Skeletal muscle cell (primary cell): ENCODE measurements at regions not wholly inside any gene's neighbourhood (a gene's known extent, or its start where the extent isn't known, plus 50 kb on each side); places are given as distances from the start of the nearest gene placed in this dataset.

Experiments
- DNase-seq: peaks from one replicate; pipeline ENCODE4 v3.0.0-alpha.2; 2010; ENCODE audit warnings: low read depth
- H3K4me3 ChIP-seq: 2 replicates; pipeline ENCODE4 v1.5.1; 2011; ENCODE audit warnings: low read depth, mild to moderate bottlenecking, control low read depth, low read length, moderate library complexity

DNA sequence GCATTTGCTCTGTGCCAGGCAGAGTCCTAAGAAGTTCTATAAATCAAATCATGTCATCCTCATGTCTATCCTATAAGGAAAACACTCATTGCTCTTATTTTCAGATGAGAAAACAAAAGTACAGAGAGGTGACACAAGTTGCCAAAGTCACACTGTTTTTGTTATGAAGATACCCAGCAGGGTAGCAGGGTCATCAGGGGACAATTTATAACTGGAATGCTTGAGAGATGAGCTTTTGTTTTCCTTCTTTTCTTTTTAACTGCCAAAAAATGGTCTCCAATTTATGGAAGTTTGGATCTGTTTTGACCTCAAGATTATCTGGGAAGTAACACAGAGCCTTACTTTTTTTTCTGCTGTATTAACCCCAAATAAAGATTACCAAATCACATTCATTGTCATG is 354.1 kb downstream of the SUCLA2 start:
- H3K4me3 ChIP-seq: no peak overlapping the region
- no peak for DNase-seq

DNA sequence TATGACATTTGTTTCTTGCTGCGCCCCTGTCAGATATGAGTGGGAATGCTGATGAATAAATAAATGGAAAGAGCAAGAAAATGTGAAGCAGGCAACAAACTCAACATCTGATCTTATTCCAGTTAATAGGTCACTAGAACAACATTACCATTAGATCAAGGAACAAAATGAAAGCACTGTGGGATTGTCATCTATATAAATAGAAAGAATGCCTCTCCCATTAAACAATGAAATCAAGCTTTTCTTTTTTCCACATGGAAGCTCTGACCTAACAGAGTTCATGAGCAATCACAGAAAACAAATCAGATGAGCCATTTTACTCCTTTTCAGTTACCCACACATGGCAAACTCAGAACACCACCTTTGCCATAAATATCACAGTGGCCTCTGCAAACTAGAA is 354.8 kb downstream of the SUCLA2 start:
- no peak overlapping the region for H3K4me3 ChIP-seq
- DNase-seq: no peak

DNA sequence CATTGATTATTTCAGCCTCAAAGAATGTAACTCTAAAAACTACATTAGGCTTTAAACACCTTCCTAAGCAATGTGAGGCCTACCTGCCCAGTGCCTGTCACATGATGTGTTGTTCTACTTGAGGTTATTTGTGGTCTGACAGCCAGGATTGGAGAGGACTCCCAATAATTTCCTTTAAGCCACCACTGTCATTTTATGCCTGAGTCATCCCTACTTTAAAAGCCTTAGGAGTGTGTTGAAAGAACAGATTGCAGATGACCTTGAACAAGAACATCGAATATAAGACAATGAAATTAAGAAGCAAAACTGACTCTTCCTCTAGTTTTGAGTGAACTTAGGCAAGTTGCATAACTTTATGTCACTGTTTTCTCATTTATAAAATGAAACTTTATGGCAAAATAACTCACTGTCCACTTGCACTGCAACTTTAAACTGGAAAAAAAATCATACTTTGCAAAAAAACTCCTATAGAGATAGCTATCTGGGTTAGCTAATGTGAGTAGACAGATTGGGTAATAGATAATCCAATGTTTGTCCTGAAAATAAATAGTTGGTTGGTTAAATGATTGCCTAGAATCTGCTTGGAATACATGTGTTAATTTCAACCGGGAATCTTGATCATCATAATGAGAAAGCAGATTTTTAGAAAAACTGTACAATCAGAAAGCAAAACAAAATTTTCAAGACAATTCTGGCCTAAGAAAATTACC is 361.2 kb downstream of the SUCLA2 start:
- DNase-seq: no peak
- no peak overlapping the region for H3K4me3 ChIP-seq

DNA sequence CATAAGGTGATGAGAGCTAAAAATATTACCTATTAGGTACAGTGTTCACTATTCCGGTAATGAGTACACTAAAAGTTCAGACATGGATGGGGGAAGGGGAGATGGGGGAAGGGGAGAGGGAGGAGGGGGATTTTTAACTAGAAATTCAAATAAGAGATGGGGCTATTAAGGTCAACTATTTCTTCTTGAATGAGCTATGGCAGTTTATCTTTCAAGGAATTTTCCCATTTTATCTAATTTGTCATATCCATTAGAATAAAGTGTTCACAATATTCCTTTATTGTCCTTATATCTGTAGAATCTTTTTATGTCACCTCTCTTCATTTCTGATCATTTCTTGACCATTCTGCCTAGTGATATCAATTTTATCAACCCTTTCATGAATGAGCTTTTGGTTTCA is 362.4 kb downstream of the SUCLA2 start:
- DNase-seq: no peak
- H3K4me3 ChIP-seq: no peak overlapping the region

DNA sequence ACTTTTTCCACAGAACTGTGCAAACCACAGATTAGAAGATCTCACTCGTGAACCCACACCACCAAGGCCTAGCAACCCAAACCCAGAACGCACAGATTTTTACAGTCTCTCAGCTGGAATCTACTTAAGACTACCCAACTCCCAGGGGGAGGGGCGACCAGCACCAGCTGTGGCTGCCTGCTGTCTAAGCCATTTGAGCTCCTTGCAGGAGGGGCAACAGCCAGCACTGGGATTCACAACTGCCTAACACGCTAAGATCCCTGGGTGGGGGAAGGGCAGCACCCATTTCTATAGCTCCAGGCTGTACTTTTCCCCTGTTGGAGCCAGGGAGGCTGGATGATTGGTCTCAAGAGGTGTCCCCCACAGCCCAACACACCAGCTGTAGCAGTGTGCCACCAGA is 368.8 kb downstream of the SUCLA2 start:
- no peak overlapping the region for H3K4me3 ChIP-seq
- DNase-seq: no peak

DNA sequence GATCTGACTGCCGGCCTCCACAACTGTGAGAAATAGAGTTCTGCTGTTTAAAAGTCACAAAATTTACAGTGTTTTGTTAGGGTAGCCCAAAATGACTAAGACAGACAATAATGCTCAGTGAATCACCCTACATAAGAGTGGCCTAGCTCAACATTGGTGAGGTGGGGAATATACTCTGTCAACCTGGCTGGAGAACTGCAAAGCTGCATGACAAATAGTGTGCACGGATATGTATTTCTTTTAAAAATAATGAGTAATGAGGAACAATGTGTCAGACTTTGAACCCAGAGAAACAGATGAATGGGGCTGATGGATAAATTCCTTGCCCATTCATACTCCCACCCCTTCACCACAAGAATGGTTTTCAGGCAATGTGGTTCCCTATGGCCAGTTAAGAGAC is 372.4 kb downstream of the SUCLA2 start:
- no peak overlapping the region for H3K4me3 ChIP-seq
- DNase-seq: peak; percentile 7

DNA sequence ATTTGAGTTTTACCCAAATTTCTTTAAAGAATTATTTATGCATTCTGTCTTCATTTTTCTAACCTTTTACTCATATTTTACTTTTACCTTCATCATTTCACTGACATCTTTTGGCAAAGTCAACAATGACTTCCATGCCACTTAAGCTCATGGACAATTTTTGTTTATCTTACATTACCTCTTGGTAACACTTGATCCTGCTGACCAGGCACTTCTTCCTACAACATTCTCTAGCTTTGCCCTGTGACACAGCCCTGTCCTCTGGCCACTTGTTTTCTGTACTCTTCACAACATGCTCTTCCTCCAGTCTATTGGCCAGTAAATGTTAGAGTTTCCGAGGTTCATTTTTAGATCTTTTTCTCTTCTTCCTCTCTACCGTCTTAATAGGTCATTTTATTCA is 377.2 kb downstream of the SUCLA2 start:
- no peak for DNase-seq
- no peak overlapping the region for H3K4me3 ChIP-seq

DNA sequence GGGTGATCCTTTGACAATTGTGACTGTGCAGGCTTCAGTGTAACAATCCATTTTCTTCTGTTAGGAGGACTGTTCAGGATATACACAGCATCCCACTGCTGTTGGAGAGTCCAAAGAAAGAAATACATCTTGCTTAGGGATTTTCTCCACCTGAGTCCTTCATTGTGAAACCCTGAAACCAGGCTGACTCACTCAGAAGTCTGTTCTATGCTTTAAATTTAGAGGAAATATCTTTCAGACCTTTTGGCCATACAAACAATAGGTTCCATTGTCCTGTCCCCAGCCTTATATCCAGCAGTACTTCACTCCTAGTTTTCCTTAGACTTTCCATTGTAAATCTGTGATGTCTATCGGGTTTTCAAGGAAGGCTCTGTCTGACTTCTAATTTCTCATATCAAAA is 379.1 kb downstream of the SUCLA2 start:
- H3K4me3 ChIP-seq: no peak overlapping the region
- peak; percentile 17 for DNase-seq

DNA sequence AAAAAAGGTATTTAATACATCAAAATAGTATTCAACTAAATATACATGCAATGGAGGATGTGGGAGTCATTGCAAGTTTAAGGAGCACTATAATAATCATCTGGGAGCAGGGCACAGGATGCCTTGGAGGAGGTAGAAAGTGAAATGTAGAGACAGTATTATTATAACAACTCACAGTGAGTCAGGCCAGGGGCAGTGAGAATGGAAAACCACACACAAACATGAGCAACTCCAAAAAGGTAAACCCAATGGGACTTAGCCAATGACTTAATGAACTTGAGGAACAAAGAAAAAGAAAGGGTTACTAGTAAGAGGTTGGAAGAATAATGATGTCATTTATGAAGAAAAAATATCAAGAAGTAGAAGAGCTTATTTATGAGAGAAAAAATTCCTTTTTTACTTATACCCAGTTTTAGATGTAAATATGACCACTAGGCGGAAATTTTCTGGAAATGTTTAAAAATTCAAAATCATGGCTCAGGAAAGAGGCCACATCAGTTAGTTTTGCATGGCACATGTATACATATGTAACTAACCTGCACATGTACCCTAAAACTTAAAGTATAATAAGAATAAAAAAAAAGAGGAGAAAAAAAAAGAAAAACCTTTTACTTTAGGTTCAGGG is 389.3 kb downstream of the SUCLA2 start:
- DNase-seq: peak; percentile 37
- H3K4me3 ChIP-seq: no peak overlapping the region

DNA sequence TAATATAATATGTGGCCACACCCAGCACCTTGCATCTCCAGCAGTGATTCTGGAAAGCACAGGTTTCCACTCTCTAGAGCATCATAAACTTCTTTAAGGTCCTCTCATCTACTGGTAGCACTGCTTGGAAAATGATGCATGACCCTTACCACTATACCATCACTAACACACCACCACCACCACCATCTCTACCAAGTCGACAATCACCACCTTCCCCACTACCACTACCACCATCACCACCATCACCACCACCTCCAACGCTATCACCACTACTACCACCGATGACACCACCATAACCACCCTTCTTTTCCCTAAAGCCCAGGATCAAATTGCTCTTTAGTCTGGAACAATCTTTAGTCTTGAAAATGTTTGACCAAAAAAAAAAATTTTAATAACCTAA is 390.4 kb downstream of the SUCLA2 start:
- no peak for DNase-seq
- no peak overlapping the region for H3K4me3 ChIP-seq

DNA sequence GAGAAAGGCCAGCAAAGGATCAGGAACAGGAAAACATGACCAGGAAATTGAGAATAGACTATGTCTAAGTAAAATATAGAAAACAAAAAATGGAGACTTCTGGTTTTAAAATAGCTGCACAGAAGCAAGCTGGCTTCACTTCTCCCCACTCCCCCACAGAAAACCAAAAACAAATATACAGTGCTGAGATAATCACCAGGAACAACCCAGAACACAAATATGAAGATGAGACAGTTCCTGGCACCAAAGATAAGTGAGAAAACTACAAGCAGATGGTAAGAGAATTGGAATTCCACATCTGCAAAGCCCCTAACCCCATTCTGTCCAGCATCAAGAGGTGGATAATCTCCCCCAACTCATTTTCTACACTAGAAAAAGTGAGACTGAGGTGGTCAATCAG is 397.7 kb downstream of the SUCLA2 start:
- no peak overlapping the region for H3K4me3 ChIP-seq
- no peak for DNase-seq

DNA sequence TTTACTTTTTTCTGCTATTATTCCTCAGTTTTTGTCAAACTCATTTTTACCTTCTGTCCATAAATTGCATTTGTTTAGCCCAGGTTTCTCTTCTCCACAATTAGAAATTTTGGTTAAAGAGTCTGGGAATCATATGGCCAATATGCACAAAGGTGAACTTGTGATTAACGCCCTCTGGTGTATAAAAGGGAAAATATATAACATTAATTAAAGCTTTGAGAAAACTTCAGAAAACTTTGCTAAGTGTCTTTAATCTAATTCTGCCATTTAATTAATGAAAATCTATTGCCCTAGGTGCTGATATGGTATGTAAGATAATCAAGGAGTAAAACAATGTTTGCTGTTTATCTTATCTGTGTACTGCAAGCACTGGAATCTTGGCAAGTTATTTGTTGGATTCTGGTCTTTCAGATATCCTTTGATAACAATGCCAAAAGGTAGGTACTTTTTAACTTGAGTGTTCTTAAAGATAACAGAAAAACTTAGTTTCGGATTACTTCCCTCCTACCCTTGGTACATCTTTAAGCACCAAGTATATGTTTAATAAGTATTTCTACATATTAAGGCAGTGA is 402.6 kb downstream of the SUCLA2 start:
- H3K4me3 ChIP-seq: no peak overlapping the region
- no peak for DNase-seq

DNA sequence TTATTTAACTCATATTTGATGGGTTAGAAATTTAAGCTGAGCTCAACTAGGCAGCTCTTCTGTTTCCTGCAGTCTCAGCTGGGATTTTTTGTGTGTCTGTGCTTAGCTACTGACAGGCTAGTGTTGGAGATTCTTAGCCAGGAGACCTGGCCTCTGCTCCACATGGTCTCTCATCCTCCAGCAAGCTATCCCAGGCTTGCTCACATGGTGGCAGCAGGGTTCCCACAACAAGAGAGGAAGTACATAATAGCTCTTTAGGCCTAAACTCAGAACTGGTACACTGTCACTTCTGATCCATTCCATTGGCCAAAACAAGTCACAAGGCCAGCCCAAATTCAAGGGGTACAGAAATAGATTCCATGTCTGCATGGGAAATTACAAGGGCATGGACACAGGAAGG is 406.2 kb downstream of the SUCLA2 start:
- DNase-seq: no peak
- H3K4me3 ChIP-seq: no peak overlapping the region

DNA sequence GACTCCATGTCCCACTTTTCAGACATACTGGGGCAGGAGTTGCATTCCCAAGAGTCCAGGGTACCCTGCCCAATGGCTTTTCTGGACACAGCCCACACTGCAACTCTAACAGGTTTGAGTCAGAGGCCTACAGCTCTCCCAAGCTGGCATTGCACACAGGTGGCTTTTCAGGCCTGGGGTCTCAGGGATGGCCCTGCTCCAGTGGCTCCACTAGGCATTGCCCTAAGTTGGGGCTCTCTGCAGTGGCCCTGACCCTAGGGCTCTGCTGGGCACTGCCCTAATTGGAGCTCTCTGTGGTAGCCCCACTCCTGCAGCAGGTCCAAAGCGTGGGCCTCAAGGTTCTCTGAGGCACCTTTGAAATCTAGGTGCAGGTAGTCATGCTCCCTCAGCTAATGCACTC is 408.8 kb downstream of the SUCLA2 start:
- no peak for DNase-seq
- H3K4me3 ChIP-seq: no peak overlapping the region

DNA sequence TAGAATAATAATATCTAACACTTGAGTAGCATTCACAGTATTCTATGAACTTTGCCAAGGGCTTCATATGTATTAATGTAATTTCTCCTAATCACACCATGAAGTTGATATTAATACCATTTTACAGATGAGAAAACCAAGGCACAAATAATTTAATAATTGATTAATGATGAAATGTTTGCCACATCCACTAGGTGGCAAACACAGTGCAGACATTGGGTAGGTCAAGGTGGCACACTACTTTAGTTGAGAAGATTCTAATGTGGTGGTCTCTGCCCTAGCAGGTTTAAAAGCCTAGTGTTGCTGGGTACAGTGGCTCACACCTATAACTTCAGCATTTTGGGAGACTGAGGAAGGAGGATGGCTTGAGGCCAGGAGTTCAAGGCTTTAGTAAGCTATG is 412.4 kb downstream of the SUCLA2 start:
- DNase-seq: no peak
- H3K4me3 ChIP-seq: no peak overlapping the region

DNA sequence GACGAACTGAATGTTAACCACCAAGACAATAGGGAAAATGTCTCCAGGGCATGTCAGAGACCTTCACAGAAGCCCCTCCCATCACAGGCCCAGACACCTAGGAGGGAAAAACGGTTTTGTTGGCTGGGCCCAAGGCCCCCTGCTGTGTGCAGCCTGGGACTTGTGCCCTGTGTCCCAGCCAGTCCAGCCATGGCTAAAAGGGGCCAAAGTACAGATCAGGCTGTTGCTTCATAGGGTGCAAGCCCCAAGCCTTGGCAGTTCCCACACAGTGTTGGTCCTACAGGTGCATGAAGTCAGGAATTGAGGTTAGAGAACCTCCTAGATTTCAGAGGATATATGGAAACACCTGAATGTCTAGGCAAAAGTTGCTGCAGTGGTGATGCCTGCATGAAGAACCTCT is 428.7 kb downstream of the SUCLA2 start:
- H3K4me3 ChIP-seq: no peak overlapping the region
- DNase-seq: no peak

DNA sequence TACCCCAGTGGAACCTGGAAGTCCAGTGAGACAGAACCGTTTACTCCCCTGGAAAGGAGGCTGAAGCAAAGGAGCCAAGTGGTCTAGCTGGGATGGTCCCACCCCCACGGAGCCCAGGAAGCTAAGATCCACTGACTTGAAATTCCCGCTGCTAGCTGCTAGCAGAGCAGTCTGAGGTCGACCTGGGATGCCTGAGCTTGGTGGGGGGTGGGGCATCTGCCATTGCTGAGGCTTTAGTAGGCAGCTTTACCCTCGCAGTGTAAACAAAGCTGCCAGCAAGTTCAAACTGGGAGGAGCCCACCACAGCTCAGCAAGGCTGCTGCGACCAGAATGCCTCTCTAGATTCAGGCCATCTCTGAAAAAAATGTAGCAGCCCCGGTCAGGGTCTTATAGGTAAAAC is 437.0 kb downstream of the SUCLA2 start:
- no peak for DNase-seq
- H3K4me3 ChIP-seq: no peak overlapping the region

DNA sequence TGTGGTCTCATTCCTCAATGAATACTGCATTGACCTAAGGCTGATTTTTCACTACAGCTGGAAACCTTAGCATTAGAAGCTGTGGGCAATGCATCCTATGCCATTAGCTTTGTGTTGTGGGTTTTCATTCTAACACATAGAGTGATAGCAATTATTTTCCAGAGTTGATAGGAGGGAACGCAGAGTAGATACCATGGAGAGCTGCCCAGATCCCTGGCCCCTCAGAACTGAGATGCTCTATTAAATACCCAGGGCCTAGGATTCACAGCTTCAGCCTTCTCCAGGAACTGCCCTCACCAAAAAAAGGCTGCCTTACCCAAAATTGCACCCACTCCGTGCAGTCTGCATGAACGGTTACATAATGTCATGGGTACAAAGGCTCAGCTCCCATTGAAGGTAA is 444.4 kb downstream of the SUCLA2 start:
- H3K4me3 ChIP-seq: no peak overlapping the region
- no peak for DNase-seq

DNA sequence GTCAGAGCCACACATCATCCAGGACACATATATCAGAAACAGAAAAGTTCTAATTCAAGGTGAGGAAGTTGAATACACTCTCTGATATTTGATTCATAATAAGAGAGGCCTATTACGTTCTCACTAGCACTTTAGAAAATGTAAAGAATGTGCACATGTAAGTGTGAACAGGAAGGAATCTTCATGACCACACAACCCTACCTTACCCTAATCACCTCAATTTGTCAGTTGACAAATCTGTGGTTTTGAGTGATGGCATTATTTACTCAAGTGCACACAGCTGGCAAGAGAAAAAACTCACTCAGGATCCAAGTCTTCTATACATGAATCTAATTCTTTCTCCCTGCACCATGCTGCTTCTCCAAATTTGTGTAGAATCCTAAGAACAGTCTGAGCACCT is 445.8 kb downstream of the SUCLA2 start:
- no peak for DNase-seq

DNA sequence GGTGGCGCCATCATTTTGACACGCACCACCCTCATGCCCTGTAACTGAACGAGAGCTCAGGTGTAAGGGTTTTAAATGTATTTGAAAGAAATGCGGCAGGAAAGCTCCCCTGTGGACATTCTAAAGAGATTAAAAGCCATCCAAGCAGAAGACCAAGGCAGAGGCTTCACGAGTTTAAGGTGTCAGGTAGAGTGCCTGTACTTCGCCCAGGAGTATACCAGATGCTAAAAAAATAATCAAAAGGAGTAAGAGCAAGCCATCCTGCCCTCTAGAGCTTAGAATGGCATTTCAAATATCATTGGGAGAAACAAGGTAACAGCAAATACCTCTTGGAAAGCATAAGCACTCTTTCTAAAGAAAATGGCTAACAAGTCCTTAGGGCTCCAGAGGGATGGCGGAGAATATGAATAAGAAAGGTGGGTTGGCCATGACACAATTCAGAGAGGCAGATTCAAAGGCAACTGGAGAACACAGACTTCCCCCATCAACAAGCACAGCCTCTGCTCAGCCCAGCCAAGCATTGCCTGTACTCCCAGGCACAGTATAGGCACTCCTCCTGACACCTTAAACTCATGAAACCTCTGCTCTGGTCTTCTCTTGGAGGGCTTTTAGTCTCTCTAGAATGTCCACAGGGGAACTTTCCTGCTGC is 447.6 kb downstream of the SUCLA2 start:
- no peak for DNase-seq
- no peak overlapping the region for H3K4me3 ChIP-seq

More for the DNA sequence above, 445.8 kb downstream of the SUCLA2 start:
- H3K4me3 ChIP-seq: no peak overlapping the region
